MM.1S (cell line): ENCODE measurements at regions not wholly inside any gene's neighbourhood (a gene's known extent, or its start where the extent isn't known, plus 50 kb on each side); places are given as distances from the start of the nearest gene placed in this dataset.

Source experiments
- DNase-seq: peaks from one replicate; pipeline ENCODE4 v3.0.0-alpha.2; 2015
- H2AFZ ChIP-seq: fragments of 300-600 bp; sonication (generic); 2 replicates; pipeline ENCODE4 v1.6.0; 2016; ENCODE audit warnings: antibody characterized with exemption, low read length
- H3F3A ChIP-seq: fragments of 300-600 bp; sonication (generic); 2 replicates; pipeline ENCODE4 v1.6.1; 2016; ENCODE audit warnings: mild to moderate bottlenecking, antibody characterized with exemption, low read length, moderate library complexity, mixed read lengths; ENCODE audit not compliant: insufficient read depth
- H3K27ac ChIP-seq: fragments of 300-600 bp; sonication (generic); 2 replicates; pipeline ENCODE4 v1.5.1; 2016; ENCODE audit warnings: mild to moderate bottlenecking, low read length
- H3K27me3 ChIP-seq: fragments of 300-600 bp; sonication (generic); replicated peaks from 2 replicates; pipeline ENCODE4 v1.6.0; 2016; ENCODE audit warnings: low read length; ENCODE audit not compliant: insufficient read depth
- H3K36me3 ChIP-seq: fragments of 300-600 bp; sonication (generic); replicated peaks from 2 replicates; pipeline ENCODE4 v1.6.1; 2016; ENCODE audit warnings: mild to moderate bottlenecking, low read length, mixed read lengths; ENCODE audit not compliant: insufficient read depth
- H3K4me1 ChIP-seq: fragments of 300-600 bp; sonication (generic); 2 replicates; pipeline ENCODE4 v1.6.1; 2016; ENCODE audit warnings: low read length, mixed read lengths
- H3K4me2 ChIP-seq: fragments of 300-600 bp; sonication (generic); 2 replicates; pipeline ENCODE4 v1.6.0; 2016; ENCODE audit warnings: low read depth, low read length
- H3K4me3 ChIP-seq: fragments of 300-600 bp; sonication (generic); 2 replicates; pipeline ENCODE4 v1.5.1; 2016; ENCODE audit warnings: low read length, mixed read lengths
- H3K79me2 ChIP-seq: fragments of 300-600 bp; sonication (generic); 2 replicates; pipeline ENCODE4 v1.6.1; 2016; ENCODE audit warnings: mixed run types, low read length, mixed read lengths
- H3K9ac ChIP-seq: fragments of 300-600 bp; sonication (generic); 2 replicates; pipeline ENCODE4 v1.6.1; 2016; ENCODE audit warnings: low read length, mixed read lengths
- H3K9me2 ChIP-seq: fragments of 300-600 bp; sonication (generic); replicated peaks from 2 replicates; pipeline ENCODE4 v1.6.1; 2016; ENCODE audit warnings: mild to moderate bottlenecking, low read length, mixed read lengths; ENCODE audit not compliant: insufficient read depth
- H3K9me3 ChIP-seq: fragments of 300-600 bp; sonication (generic); replicated peaks from 2 replicates; pipeline ENCODE4 v1.6.1; 2016; ENCODE audit warnings: mild to moderate bottlenecking, low read length, mixed read lengths; ENCODE audit not compliant: insufficient read depth
- H4K20me1 ChIP-seq: fragments of 300-600 bp; sonication (generic); 2 replicates; pipeline ENCODE4 v1.6.1; 2016; ENCODE audit warnings: mild to moderate bottlenecking, low read length, moderate library complexity, mixed read lengths; ENCODE audit not compliant: insufficient read depth
- EZH2 ChIP-seq: fragments of 300-600 bp; sonication (generic); optimal IDR thresholded peaks from 2 replicates; pipeline ENCODE3; 2017; ENCODE audit warnings: low read depth, mild to moderate bottlenecking, antibody characterized with exemption, low read length, mixed read lengths
- EZH2phosphoT487 ChIP-seq: fragments of 300-600 bp; sonication (generic); IDR thresholded peaks from 2 replicates; pipeline ENCODE4 v1.6.1; 2018; ENCODE audit warnings: antibody characterized with exemption, low read length
- TF ChIP-seq, protein P1 (sequence below): fragments of 300-600 bp; sonication (generic); IDR thresholded peaks from 2 replicates; pipeline ENCODE4 v1.5.1; 2016; ENCODE audit warnings: antibody characterized with exemption, low read length, mixed read lengths

DNA sequence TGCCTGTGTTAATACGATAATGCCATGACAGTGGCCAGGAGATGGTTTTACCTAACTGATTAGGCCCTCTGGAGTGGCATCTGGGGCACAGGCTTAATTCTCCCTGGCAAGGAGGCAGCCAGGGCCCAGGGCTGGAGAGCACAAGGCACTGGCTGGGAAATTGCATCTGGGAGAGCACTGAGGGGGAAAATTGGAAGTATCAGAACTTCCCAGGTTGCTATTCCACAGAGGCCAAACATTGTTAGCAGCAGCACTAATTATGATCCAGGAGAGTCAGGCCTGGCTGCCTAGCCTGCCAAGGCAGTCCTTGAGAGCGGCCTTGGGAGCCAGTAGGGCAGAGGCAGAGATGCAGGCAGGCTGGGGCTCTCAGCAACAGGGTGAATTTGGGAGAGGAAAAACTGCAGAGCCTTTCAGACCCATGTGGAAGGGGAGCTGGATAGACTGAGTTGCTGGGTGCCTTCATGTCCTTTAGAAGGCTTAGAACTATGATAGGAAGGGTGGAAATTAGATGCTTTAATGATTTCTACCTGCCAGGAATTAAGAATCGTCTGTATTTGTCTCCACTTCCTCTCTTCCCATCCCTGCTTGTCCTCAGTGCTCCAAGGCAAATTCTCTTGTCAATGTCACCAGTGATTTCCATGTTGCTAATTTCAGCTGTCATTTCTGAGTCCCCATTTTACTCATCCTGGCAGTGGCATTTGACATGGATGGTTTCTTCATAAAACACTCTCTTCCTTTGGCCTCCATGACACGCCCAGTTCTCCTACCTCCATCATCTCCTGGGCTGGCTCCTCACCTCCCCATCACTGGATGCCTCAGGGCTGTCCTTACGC lies 56.1 kb upstream of the HSPA9 start:
- Histone ChIP-seq H3F3A (no peaks in the 10 kb centered on the region), H4K20me1 (no peaks in the 10 kb centered on the region), H3K79me2 (no peaks in the 10 kb centered on the region), H3K36me3 (no peaks in the 10 kb centered on the region), H3K4me2 (no peak overlapping the region), H3K9me3 (no peaks in the 10 kb centered on the region), H3K4me3 (no peak overlapping the region), H3K9me2 (no peaks in the 10 kb centered on the region), H3K9ac (no peak overlapping the region), H3K27ac (no peak overlapping the region), H3K27me3 (no peaks in the 10 kb centered on the region), H3K4me1 (no peaks in the 10 kb centered on the region), H2AFZ (no peak overlapping the region)
- DNase-seq, result no peak
- TF ChIP-seq, protein P1, sequence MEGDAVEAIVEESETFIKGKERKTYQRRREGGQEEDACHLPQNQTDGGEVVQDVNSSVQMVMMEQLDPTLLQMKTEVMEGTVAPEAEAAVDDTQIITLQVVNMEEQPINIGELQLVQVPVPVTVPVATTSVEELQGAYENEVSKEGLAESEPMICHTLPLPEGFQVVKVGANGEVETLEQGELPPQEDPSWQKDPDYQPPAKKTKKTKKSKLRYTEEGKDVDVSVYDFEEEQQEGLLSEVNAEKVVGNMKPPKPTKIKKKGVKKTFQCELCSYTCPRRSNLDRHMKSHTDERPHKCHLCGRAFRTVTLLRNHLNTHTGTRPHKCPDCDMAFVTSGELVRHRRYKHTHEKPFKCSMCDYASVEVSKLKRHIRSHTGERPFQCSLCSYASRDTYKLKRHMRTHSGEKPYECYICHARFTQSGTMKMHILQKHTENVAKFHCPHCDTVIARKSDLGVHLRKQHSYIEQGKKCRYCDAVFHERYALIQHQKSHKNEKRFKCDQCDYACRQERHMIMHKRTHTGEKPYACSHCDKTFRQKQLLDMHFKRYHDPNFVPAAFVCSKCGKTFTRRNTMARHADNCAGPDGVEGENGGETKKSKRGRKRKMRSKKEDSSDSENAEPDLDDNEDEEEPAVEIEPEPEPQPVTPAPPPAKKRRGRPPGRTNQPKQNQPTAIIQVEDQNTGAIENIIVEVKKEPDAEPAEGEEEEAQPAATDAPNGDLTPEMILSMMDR, result no peak
- no peak for TF ChIP-seq EZH2phosphoT487
- TF ChIP-seq EZH2, result no peak

DNA sequence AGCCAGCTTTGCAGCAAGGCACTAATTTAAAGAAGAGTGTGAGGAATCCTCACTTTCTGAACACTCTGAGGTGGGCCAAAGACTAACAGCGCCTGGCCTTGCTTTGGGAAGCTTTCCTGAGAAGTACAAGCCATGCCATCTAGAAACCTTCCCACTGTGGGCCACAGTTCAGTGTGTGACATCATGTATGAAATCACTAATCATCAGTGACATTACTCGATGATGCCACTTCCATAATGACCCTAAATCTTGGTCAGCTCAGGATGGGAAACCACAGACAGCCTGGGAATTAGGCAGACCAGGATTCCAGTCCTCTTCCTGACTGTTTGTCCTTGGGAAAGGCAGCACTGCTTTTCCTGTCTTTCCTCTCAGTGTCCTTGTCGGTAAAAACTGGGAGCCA lies 54.2 kb upstream of the HSPA9 start:
- H3K27me3 ChIP-seq, result no peaks in the 10 kb centered on the region
- no peaks in the 10 kb centered on the region for H4K20me1 ChIP-seq
- no peaks in the 10 kb centered on the region for H3F3A ChIP-seq
- no peak overlapping the region for H2AFZ ChIP-seq
- no peaks in the 10 kb centered on the region for H3K36me3 ChIP-seq
- DNase-seq, result no peak
- H3K27ac ChIP-seq, result no peak overlapping the region
- no peaks in the 10 kb centered on the region for H3K79me2 ChIP-seq
- H3K9me3 ChIP-seq, result no peaks in the 10 kb centered on the region
- TF ChIP-seq EZH2phosphoT487 (no peak), EZH2 (no peak)
- TF ChIP-seq, protein P1, result no peak
- no peak overlapping the region for H3K9ac ChIP-seq
- H3K4me3 ChIP-seq, result no peak overlapping the region
- H3K4me1 ChIP-seq, result no peaks in the 10 kb centered on the region
- H3K4me2 ChIP-seq, result no peak overlapping the region
- no peaks in the 10 kb centered on the region for H3K9me2 ChIP-seq

DNA sequence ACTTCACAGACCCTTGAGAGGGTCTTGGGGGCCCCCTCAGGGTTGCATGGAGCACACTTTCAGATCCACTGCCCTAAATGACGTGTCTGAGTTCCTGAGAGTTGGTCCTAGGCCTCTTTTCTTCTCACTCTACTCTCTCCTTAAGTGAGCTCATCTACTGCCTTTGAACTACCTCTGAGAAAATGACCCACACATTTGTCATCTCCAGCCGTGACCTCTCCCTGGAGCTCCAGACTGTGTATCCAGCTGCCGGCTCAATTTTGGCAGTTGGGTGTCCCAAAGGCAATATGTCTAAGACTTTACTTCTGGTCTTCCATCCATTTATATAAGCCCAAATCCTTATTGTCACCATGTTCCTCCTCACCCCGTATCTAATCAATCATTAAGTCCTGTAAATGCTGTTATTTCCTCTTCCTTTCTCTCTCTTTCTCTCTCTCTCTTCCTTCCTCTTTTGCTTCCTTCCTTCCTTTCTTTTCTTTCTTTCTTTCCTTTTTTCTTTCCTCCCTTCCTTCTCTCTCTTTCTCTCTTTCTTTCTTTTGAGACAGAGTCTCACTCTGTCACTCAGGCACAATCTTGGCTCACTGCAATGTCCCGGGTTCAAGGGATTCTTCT lies 51.2 kb upstream of the HSPA9 start:
- no peaks in the 10 kb centered on the region for H4K20me1 ChIP-seq
- H3K9me2 ChIP-seq, result no peaks in the 10 kb centered on the region
- no peak overlapping the region for H3K4me3 ChIP-seq
- no peak overlapping the region for H2AFZ ChIP-seq
- H3K27me3 ChIP-seq, result no peaks in the 10 kb centered on the region
- no peaks in the 10 kb centered on the region for H3K4me1 ChIP-seq
- H3K36me3 ChIP-seq, result no peaks in the 10 kb centered on the region
- H3K4me2 ChIP-seq, result no peak overlapping the region
- no peak overlapping the region for H3K27ac ChIP-seq
- DNase-seq, result no peak
- no peaks in the 10 kb centered on the region for H3F3A ChIP-seq
- H3K9ac ChIP-seq, result no peak overlapping the region
- TF ChIP-seq EZH2 (no peak), EZH2phosphoT487 (no peak)
- TF ChIP-seq, protein P1, result no peak
- no peaks in the 10 kb centered on the region for H3K79me2 ChIP-seq
- H3K9me3 ChIP-seq, result no peaks in the 10 kb centered on the region
